SU-DHL-6 (cell line): ENCODE measurements at regions not wholly inside any gene's neighbourhood (a gene's known extent, or its start where the extent isn't known, plus 50 kb on each side); places are given as distances from the start of the nearest gene placed in this dataset.

Experiments
- H2AFZ ChIP-seq: fragments of 200-600 bp; sonication (generic); 2 replicates; pipeline ENCODE4 v1.6.1; 2014; ENCODE audit warnings: low read depth, mild to moderate bottlenecking, moderate library complexity, mixed read lengths, antibody characterized with exemption, low read length; ENCODE audit not compliant: severe bottlenecking
- H3F3A ChIP-seq: fragments of 200-600 bp; shearing (Covaris generic); 2 replicates; pipeline ENCODE4 v1.6.0; 2016; ENCODE audit warnings: antibody characterized with exemption, mild to moderate bottlenecking; ENCODE audit not compliant: insufficient read depth
- H3K27ac ChIP-seq: fragments of 200-600 bp; sonication (generic); 2 replicates; pipeline ENCODE4 v1.5.1; 2016; ENCODE audit warnings: low read depth, mild to moderate bottlenecking, low read length, moderate library complexity, mixed read lengths
- H3K27me3 ChIP-seq: fragments of 200-600 bp; sonication (generic), shearing (Covaris generic); 2 replicates; pipeline ENCODE4 v1.6.0; 2014; ENCODE audit warnings: mild to moderate bottlenecking, low read length
- H3K36me3 ChIP-seq: fragments of 200-600 bp; sonication (generic); 2 replicates; pipeline ENCODE4 v1.6.1; 2014; ENCODE audit warnings: mild to moderate bottlenecking, low read length, mixed read lengths
- H3K4me2 ChIP-seq: fragments of 300-600, 200-600 bp; shearing (Covaris generic), sonication (generic); 2 replicates; pipeline ENCODE4 v1.6.0; 2014; ENCODE audit warnings: low read length, low read depth, mild to moderate bottlenecking; ENCODE audit not compliant: poor library complexity, severe bottlenecking
- H3K4me3 ChIP-seq: fragments of 200-600 bp; sonication (generic); 2 replicates; pipeline ENCODE4 v1.5.1; 2014; ENCODE audit warnings: antibody characterized with exemption, low read length, mild to moderate bottlenecking, mixed read lengths; ENCODE audit not compliant: insufficient read depth, poor library complexity, severe bottlenecking
- H3K79me2 ChIP-seq: fragments of 200-600 bp; sonication (generic); 2 replicates; pipeline ENCODE4 v1.6.1; 2014; ENCODE audit warnings: mild to moderate bottlenecking, low read length, moderate library complexity; ENCODE audit not compliant: insufficient read depth
- H3K9ac ChIP-seq: fragments of 200-600 bp; sonication (generic); 2 replicates; pipeline ENCODE4 v1.7.0; 2014; ENCODE audit warnings: mild to moderate bottlenecking, low read length
- H3K9me2 ChIP-seq: fragments of 200-600 bp; sonication (generic); replicated peaks from 2 replicates; pipeline ENCODE4 v1.6.1; 2014; ENCODE audit warnings: low read length; ENCODE audit not compliant: insufficient read depth
- H3K9me3 ChIP-seq: fragments of 200-600 bp; sonication (generic); 2 replicates; pipeline ENCODE4 v1.6.1; 2014; ENCODE audit warnings: low read length, mixed read lengths; ENCODE audit not compliant: insufficient read depth
- H4K20me1 ChIP-seq: fragments of 200-600 bp; sonication (generic); 2 replicates; pipeline ENCODE4 v1.6.1; 2014; ENCODE audit warnings: low read depth, mild to moderate bottlenecking, antibody characterized with exemption, low read length, moderate library complexity, mixed read lengths
- CTCF ChIP-seq: fragments of 200-600 bp; sonication (generic); IDR thresholded peaks from one replicate; pipeline ENCODE4 v1.5.1; 2017; ENCODE audit warnings: antibody characterized with exemption, mild to moderate bottlenecking, low read length, moderate library complexity; ENCODE audit not compliant: insufficient read depth, poor library complexity, severe bottlenecking
- EZH2phosphoT487 ChIP-seq: fragments of 200-600 bp; sonication (generic), shearing (Covaris generic); conservative IDR thresholded peaks from 2 replicates; pipeline ENCODE4 v1.6.1; 2018; ENCODE audit warnings: mild to moderate bottlenecking, antibody characterized with exemption, low read length, moderate library complexity, mixed read lengths

- no peaks in the 10 kb centered on the region for H3K9me2 ChIP-seq
- no peak for TF ChIP-seq CTCF
- no peak overlapping the region for H3K27ac ChIP-seq
- H2AFZ ChIP-seq: no peak overlapping the region
- H3K9ac ChIP-seq: no peak overlapping the region
- H3K9me3 ChIP-seq: no peaks in the 10 kb centered on the region
- H3K36me3 ChIP-seq: no peaks in the 10 kb centered on the region
- H3K4me3 ChIP-seq: no peak overlapping the region
- no peaks in the 10 kb centered on the region for H3K27me3 ChIP-seq
- H3F3A ChIP-seq: no peaks in the 10 kb centered on the region
- no peaks in the 10 kb centered on the region for H3K79me2 ChIP-seq
- H4K20me1 ChIP-seq: no peaks in the 10 kb centered on the region
- no peak overlapping the region for H3K4me2 ChIP-seq
Measured at GRCh38 chr7:37516664-37517063, 68.0 kb upstream of the ELMO1 start.

GRCh38 chr7:37518266-37518665, 69.6 kb upstream of the ELMO1 start:
- H3K9me2 ChIP-seq: no peaks in the 10 kb centered on the region
- H2AFZ ChIP-seq: no peak overlapping the region
- H3K36me3 ChIP-seq: no peaks in the 10 kb centered on the region

GRCh38 chr7:37524056-37524455, 75.4 kb upstream of the ELMO1 start:
- no peak for TF ChIP-seq EZH2phosphoT487
- TF ChIP-seq CTCF: no peak
- no peak overlapping the region for H3K4me2 ChIP-seq
- no peaks in the 10 kb centered on the region for H3K27me3 ChIP-seq
- no peaks in the 10 kb centered on the region for H3K36me3 ChIP-seq
- no peaks in the 10 kb centered on the region for H3K9me3 ChIP-seq
- H3K79me2 ChIP-seq: no peaks in the 10 kb centered on the region
- no peak overlapping the region for H3K9ac ChIP-seq
- H2AFZ ChIP-seq: no peak overlapping the region
- H3K4me3 ChIP-seq: no peak overlapping the region
- no peaks in the 10 kb centered on the region for H4K20me1 ChIP-seq
- H3K27ac ChIP-seq: no peak overlapping the region
- no peaks in the 10 kb centered on the region for H3F3A ChIP-seq
- H3K9me2 ChIP-seq: no peaks in the 10 kb centered on the region

More at GRCh38 chr7:37518266-37518665, 69.6 kb upstream of the ELMO1 start:
- Histone ChIP-seq H3K9me3 (no peaks in the 10 kb centered on the region), H3K27ac (no peak overlapping the region), H3K27me3 (no peaks in the 10 kb centered on the region), H3F3A (no peaks in the 10 kb centered on the region), H3K79me2 (no peaks in the 10 kb centered on the region), H3K9ac (no peak overlapping the region), H3K4me3 (no peak overlapping the region), H4K20me1 (no peaks in the 10 kb centered on the region), H3K4me2 (no peak overlapping the region)
- TF ChIP-seq CTCF: no peak
- TF ChIP-seq EZH2phosphoT487: no peak

- no peaks in the 10 kb centered on the region for H3K36me3 ChIP-seq
- H2AFZ ChIP-seq: no peak overlapping the region
- TF ChIP-seq EZH2phosphoT487 (no peak), CTCF (no peak)
- H3K9me3 ChIP-seq: no peaks in the 10 kb centered on the region
- no peaks in the 10 kb centered on the region for H3F3A ChIP-seq
- no peak overlapping the region for H3K27ac ChIP-seq
- no peaks in the 10 kb centered on the region for H4K20me1 ChIP-seq
- H3K9me2 ChIP-seq: no peaks in the 10 kb centered on the region
- no peaks in the 10 kb centered on the region for H3K27me3 ChIP-seq
- H3K4me2 ChIP-seq: no peak overlapping the region
- no peak overlapping the region for H3K4me3 ChIP-seq
- no peak overlapping the region for H3K9ac ChIP-seq
- no peaks in the 10 kb centered on the region for H3K79me2 ChIP-seq
Measured at GRCh38 chr7:37524797-37525196, 76.1 kb upstream of the ELMO1 start.
